Endodermal cell (in vitro differentiated cells): ENCODE measurements at regions not wholly inside any gene's neighbourhood (a gene's known extent, or its start where the extent isn't known, plus 50 kb on each side); places are given as distances from the start of the nearest gene placed in this dataset.

Source experiments
- DNase-seq: peaks from one replicate; pipeline ENCODE4 v3.0.0-alpha.2; 2017
- H3K27ac ChIP-seq: 2 replicates; pipeline ENCODE4 v1.5.1; 2013; ENCODE audit warnings: mild to moderate bottlenecking, low read depth, low read length, moderate library complexity
- H3K27me3 ChIP-seq: 2 replicates; pipeline ENCODE4 v1.6.1; 2013; ENCODE audit warnings: mild to moderate bottlenecking, low read length, moderate library complexity; ENCODE audit not compliant: insufficient read depth, control insufficient read depth, poor library complexity, severe bottlenecking
- H3K36me3 ChIP-seq: 2 replicates; pipeline ENCODE4 v1.7.0; 2013; ENCODE audit warnings: mild to moderate bottlenecking, low read length, moderate library complexity; ENCODE audit not compliant: control insufficient read depth, insufficient read depth
- H3K4me1 ChIP-seq: one replicate; pipeline ENCODE4 v1.7.0; 2013; ENCODE audit warnings: low read length; ENCODE audit not compliant: control insufficient read depth, insufficient read depth
- H3K4me3 ChIP-seq: 2 replicates; pipeline ENCODE4 v1.5.1; 2013; ENCODE audit warnings: mild to moderate bottlenecking, low read length, moderate library complexity
- H3K9ac ChIP-seq: 2 replicates; pipeline ENCODE4 v1.6.1; 2013; ENCODE audit warnings: mild to moderate bottlenecking, low read length, moderate library complexity; ENCODE audit not compliant: poor library complexity, severe bottlenecking; ENCODE audit errors: extremely low read depth
- H3K9me3 ChIP-seq: 2 replicates; pipeline ENCODE4 v1.6.1; 2013; ENCODE audit warnings: mild to moderate bottlenecking, low read length, moderate library complexity; ENCODE audit not compliant: control insufficient read depth
- H3K27ac Mint-ChIP-seq: 2 replicates; pipeline ENCODE4 v1.8.0; 2020; ENCODE audit warnings: mixed read lengths
- H3K27me3 Mint-ChIP-seq: 2 replicates; pipeline ENCODE4 v1.8.0; 2021; ENCODE audit warnings: mild to moderate bottlenecking, mixed read lengths; ENCODE audit not compliant: insufficient read depth
- H3K36me3 Mint-ChIP-seq: 2 replicates; pipeline ENCODE4 v1.8.0; 2020; ENCODE audit warnings: low read depth, mixed read lengths
- H3K4me1 Mint-ChIP-seq: 2 replicates; pipeline ENCODE4 v1.8.0; 2020; ENCODE audit warnings: mixed read lengths
- H3K4me3 Mint-ChIP-seq: 2 replicates; pipeline ENCODE4 v1.8.0; 2020; ENCODE audit warnings: mild to moderate bottlenecking, moderate library complexity, mixed read lengths
- H3K9me3 Mint-ChIP-seq: 2 replicates; pipeline ENCODE4 v1.8.0; 2020; ENCODE audit warnings: mild to moderate bottlenecking, mixed read lengths
- WGBS, 2 experiments: methylation state at CpG; one replicate each; pipeline versions ENCODE4 v1.1.5 to v1.1.7; 2013; ENCODE audit warnings: missing lambda C conversion rate in 2 of 2, mixed read lengths in 1 of 2; ENCODE audit not compliant: insufficient coverage in 1 of 2, insufficient read length in 1 of 2; 5-methylcytosine and 5-hydroxymethylcytosine counted together
- TF ChIP-seq, protein P1 (sequence below): fragments of 200-600 bp; sonication (generic); conservative IDR thresholded peaks from 2 replicates; pipeline ENCODE4 v1.5.0; 2021; ENCODE audit warnings: antibody characterized with exemption, mild to moderate bottlenecking

DNA sequence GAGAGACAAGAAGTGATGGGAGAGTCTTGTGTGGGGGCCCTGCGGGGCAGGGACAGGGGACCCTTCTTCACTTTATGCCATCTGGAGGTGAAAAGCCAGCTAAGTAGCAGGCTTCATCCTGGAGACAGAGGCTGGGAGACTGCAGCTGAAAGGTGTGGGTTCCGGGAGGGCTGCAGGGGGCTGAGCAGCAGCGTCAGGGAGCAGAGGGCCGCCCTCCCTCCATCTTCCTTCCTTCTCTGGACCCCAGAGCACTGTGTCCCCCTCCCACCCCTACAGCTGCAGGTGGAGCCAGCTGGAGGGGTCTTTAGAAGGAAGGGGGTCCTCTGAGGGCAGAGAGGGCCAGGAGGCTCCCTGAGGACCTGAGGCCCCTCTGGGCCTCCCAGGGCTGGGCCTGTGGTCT, 96.6 kb downstream of the WTIP start:
- Mint-ChIP-seq H3K4me3 (peak overlapping the region; percentile 18), H3K27me3 (peaks cover 38% of the 10 kb centered on the region), H3K36me3 (no peaks in the 10 kb centered on the region), H3K9me3 (no peaks in the 10 kb centered on the region), H3K4me1 (peaks cover 3% of the 10 kb centered on the region), H3K27ac (no peak overlapping the region)
- Histone ChIP-seq H3K9me3 (no peaks in the 10 kb centered on the region), H3K27ac (no peak overlapping the region), H3K36me3 (no peaks in the 10 kb centered on the region), H3K4me3 (no peak overlapping the region), H3K4me1 (no peaks in the 10 kb centered on the region), H3K9ac (no peak overlapping the region), H3K27me3 (peaks cover 23% of the 10 kb centered on the region)
- WGBS, 2 experiments = 82 to 83% methylated on average over 1 to 4 of the region's 4 CpGs
- DNase-seq = peak; percentile 25
- TF ChIP-seq, protein P1, sequence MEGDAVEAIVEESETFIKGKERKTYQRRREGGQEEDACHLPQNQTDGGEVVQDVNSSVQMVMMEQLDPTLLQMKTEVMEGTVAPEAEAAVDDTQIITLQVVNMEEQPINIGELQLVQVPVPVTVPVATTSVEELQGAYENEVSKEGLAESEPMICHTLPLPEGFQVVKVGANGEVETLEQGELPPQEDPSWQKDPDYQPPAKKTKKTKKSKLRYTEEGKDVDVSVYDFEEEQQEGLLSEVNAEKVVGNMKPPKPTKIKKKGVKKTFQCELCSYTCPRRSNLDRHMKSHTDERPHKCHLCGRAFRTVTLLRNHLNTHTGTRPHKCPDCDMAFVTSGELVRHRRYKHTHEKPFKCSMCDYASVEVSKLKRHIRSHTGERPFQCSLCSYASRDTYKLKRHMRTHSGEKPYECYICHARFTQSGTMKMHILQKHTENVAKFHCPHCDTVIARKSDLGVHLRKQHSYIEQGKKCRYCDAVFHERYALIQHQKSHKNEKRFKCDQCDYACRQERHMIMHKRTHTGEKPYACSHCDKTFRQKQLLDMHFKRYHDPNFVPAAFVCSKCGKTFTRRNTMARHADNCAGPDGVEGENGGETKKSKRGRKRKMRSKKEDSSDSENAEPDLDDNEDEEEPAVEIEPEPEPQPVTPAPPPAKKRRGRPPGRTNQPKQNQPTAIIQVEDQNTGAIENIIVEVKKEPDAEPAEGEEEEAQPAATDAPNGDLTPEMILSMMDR = no peak

DNA sequence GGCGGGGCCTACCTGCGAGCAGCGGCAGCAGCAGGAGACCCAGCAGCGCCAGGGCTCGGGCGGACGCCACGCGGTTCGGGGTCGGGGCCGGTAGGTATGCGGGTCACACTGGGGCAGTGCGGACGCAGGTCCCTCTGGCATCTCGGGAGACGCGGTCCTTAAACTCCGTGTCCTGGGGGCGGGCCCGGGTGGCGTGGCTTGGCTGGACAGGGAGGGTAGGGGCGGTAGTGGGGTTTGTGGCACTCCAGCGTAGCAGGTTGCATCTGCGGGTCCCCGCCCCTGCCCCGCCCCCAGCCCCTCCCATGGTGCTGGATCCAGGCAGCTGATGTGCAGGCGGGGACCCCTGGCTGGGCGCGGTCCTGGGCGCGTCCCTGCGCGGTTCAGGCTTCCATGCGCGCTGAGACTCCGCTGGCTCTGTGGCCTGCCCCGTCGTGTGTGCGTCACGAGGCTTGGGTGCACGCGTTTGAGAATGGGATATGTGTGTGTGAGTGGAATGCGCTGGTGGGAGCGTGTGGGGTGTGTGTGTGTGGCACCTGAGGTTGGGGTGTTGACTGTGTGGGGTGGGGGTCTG, 96.1 kb downstream of the WTIP start:
- TF ChIP-seq, protein P1 = no peak
- no peaks in the 10 kb centered on the region for H3K9me3 ChIP-seq
- Mint-ChIP-seq H3K27me3 (peaks cover 36% of the 10 kb centered on the region), H3K4me3 (peak overlapping the region; percentile 40), H3K4me1 (peaks cover 3% of the 10 kb centered on the region), H3K9me3 (no peaks in the 10 kb centered on the region), H3K36me3 (no peaks in the 10 kb centered on the region), H3K27ac (no peak overlapping the region)
- peak; percentile 77 for DNase-seq
- 9 to 23% methylated on average over 11 to 44 of the region's 45 CpGs for WGBS, 2 experiments
- no peak overlapping the region for H3K27ac ChIP-seq
- H3K4me1 ChIP-seq = no peaks in the 10 kb centered on the region
- H3K4me3 ChIP-seq = no peak overlapping the region
- H3K36me3 ChIP-seq = no peaks in the 10 kb centered on the region
- H3K9ac ChIP-seq = no peak overlapping the region
- H3K27me3 ChIP-seq = peaks cover 23% of the 10 kb centered on the region

DNA sequence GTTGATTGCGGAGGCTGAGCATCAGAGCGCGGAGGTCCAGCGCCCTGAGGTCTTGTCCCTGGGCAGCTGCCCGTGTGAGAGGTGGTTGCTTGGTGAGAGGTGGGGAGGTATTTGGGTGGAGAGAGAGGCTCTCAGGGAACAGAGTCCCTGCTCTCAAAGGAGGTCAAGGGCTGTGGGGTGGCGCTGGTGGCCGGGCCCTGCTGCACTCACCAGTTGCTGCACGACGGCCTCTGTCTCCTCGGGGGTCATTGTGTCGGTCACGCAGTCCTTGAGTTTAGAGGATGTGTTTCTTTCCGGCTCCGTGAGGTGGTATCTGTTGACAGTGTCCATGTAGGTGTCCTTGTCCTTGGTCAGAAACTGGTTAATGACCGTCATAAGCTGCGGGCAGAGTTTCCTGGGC, 95.5 kb downstream of the WTIP start:
- Mint-ChIP-seq H3K4me3 (peak overlapping the region; percentile 40), H3K9me3 (peaks cover 4% of the 10 kb centered on the region), H3K36me3 (no peaks in the 10 kb centered on the region), H3K27ac (no peak overlapping the region), H3K27me3 (peaks cover 36% of the 10 kb centered on the region), H3K4me1 (peaks cover 3% of the 10 kb centered on the region)
- Histone ChIP-seq H3K27ac (no peak overlapping the region), H3K36me3 (no peaks in the 10 kb centered on the region), H3K9ac (no peak overlapping the region), H3K4me3 (no peak overlapping the region), H3K4me1 (no peaks in the 10 kb centered on the region), H3K9me3 (no peaks in the 10 kb centered on the region), H3K27me3 (peaks cover 23% of the 10 kb centered on the region)
- DNase-seq = no peak
- WGBS, 2 experiments = 72% methylated on average over 16 of the region's 16 CpGs; no CpG with 5 or more reads in 1 of the 2 experiments
- TF ChIP-seq, protein P1 = no peak
